GM19455 (cell line): ENCODE measurements at regions not wholly inside any gene's neighbourhood (a gene's known extent, or its start where the extent isn't known, plus 50 kb on each side); places are given as distances from the start of the nearest gene placed in this dataset.
"Not testable (repeated sequence)": the region's sequence is repeated elsewhere in the genome, so short reads cannot be mapped to it uniquely, and the experiment has no call there.

Source experiments
- ATAC-seq: cut with Tn5 transposase; IDR thresholded peaks from one replicate; pipeline ENCODE4 v1.9.1; 2021; ENCODE audit not compliant: unreplicated experiment

GRCh38 chr5:130957151-130957550 lies 207.9 kb downstream of the HINT1 start:
- ATAC-seq = no peak

DNA sequence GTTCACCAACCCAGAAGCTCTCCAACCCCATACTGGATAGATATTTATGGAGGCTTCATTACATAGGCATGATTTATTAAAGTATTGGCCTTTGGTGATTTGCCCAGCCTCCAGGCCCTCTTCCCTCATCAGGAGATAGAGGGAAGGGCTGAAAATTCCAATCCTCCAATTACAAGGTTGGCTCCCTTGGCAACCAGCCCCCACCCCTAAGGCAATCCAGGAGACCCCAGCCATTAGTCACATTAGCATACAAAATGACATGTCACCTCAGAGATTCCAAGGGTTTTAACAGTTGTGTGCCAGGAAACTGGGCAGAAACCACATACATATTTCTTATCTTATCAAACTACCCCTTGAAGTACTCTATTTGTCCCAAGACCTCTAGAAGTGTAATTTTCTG lies 210.0 kb downstream of the HINT1 start:
- ATAC-seq = no peak

- no peak for ATAC-seq
Measured at GRCh38 chr5:130954336-130954735, 210.7 kb downstream of the HINT1 start.

GRCh38 chr5:130939059-130939458 lies 226.0 kb downstream of the HINT1 start:
- no peak for ATAC-seq

DNA sequence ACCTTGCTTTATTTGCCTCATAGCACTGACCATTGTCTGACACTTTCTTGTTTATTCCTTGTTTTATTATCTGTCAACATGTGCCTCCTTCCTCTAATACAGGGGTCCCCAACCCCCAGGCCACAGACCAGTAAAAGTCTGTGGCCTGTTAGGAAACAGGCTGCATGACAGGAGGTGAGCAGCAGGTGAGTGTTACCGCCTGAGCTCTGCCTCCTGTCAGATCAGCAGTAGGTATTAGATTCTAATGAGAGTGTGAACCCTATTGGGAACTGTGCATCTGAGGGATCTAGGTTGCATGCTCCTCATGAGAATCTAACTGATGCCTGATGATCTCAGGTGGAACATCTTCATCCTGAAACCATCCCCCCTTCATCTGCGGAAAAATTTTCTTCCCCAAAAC lies 228.0 kb downstream of the HINT1 start:
- ATAC-seq = no peak

DNA sequence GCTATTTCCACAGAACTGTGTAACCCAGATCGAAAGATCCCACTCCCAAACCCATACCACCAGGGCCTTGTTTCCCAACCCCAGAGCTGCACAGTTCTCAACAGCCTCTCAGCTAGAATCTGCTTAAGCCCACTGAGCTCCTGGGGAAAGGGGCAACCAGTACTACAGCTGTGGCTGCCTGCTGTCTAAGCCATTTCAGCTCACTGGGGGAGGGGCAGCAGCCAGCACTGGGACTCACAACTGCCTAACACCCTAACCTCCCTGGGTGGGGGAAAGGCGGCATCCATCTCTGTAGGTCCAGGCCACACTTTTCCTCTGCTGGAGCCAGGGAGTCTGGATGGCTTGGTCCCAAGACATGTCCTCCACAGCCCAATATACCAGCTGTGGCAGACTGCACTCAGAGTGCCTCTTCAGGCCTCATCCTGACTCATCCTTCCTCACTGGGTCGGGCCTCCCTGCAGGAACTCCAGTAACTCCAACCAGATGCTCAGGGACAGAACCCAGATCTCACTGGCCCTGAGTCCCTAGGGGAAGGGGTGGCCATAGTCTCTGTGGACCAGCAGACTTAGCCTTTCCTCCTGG lies 241.4 kb downstream of the HINT1 start:
- no peak for ATAC-seq

DNA sequence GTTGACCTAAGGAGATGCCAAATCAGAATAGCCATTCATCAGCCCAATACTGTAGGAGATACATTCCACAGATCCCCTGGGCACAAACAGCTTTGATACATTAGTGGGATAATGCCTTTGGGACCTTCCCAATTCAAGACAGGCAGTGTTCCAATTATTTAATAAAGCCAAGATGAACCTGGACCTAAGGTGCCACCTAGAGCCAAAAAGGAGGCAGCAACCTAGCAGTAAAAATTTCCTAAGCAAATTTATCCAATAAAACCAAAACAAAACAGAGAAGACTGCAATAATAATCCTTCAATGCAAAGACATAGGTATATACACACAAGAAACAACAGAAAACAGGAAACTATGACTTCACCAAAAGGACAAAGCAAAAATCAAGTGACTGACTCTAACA lies 253.0 kb downstream of the HINT1 start:
- no peak for ATAC-seq

DNA sequence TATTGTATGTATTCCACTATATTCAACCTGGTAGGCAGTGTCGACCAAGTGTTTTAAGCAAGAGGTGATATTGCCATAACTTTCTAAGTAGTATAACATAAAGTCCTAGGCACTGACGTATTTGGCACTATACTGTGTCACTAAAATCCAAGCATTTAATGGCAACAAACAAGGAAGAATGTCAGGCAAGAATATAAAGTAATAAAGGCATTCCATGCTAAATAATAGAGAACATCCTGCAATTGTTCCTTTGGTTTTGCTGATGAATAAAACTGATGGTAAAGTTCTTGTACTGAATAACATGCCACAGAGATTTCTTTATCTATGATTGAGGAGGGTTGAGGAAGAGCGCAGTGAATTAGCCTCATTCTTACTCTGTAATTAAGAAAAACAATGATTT lies 256.9 kb downstream of the HINT1 start:
- ATAC-seq = no peak

DNA sequence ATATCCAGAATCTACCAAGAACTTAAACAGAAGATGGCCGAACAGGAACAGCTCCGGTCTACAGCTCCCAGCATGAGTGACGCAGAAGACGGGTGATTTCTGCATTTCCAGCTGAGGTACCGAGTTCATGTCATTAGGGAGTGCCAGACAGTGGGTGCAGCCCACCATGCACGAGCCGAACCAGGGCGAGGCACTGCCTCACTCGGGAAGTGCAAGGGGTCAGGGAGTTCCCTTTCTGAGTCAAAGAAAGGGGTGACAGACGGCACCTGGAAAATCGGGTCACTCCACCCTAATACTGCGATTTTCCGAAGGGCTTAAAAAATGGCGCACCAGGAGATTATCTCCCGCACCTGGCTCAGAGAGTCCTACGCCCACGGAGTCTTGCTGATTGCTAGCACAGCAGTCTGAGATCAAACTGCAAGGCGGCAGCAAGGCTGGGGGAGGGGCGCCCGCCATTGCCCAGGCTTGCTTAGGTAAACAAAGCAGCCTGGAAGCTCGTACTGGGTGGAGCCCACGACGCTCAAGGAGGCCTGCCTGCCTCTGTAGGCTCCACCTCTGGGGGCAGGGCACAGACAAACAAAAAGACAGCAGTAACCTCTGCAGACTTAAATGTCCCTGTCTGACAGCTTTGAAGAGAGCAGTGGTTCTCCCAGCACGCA lies 267.4 kb downstream of the HINT1 start:
- not testable (repeated sequence) for ATAC-seq

GRCh38 chr5:130897181-130897536 lies 267.9 kb downstream of the HINT1 start:
- not testable (repeated sequence) for ATAC-seq

GRCh38 chr5:130896636-130897035 lies 268.4 kb downstream of the HINT1 start:
- ATAC-seq = no peak

- ATAC-seq = no peak
Measured at GRCh38 chr5:130893006-130893405, 272.1 kb downstream of the HINT1 start.

- ATAC-seq = no peak
Measured at GRCh38 chr5:130890610-130891009, 274.4 kb downstream of the HINT1 start.

DNA sequence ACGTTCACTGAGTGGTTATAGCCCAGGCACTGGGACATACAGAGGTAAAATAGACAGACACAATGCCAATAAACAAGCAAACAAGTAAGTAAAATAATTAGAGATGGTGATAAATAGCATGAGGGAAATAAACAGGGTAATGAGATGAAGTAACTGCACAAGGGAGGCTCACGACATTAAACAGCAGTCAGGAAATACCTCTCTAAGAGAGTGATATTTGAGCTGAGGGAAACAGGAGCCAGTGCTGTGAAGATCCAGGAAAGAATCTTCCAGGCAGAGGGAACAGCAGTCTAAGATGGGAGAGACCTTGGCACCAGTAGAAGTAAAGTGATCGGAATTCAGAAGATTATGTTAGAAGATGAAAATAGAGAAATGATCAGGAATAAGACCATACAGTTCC lies 279.4 kb downstream of the HINT1 start:
- no peak for ATAC-seq

GRCh38 chr5:130885027-130885426 lies 280.0 kb downstream of the HINT1 start:
- no peak for ATAC-seq

DNA sequence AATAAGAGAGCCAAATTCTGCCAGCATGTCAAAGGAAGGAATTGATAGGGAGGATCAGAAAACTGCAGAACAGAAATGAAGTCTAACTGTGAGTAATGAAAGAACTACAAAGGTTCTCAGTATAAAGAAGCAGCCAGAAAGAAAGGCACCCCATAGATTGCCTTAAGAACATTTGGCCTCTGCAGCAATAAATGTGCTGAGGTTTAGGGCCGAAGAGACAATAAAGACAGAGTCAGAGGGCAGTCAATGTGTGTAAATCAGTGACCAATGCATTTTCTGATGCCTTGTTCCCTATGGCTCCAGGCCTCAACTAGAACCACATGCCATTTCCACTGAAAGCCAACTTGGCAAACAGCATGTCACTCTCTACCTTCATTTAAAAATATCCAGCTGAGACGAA lies 281.0 kb downstream of the HINT1 start:
- no peak for ATAC-seq

GRCh38 chr5:130875656-130876055 lies 289.4 kb downstream of the HINT1 start:
- no peak for ATAC-seq

- ATAC-seq = no peak
Measured at GRCh38 chr5:130874861-130875417, 290.1 kb downstream of the HINT1 start.

DNA sequence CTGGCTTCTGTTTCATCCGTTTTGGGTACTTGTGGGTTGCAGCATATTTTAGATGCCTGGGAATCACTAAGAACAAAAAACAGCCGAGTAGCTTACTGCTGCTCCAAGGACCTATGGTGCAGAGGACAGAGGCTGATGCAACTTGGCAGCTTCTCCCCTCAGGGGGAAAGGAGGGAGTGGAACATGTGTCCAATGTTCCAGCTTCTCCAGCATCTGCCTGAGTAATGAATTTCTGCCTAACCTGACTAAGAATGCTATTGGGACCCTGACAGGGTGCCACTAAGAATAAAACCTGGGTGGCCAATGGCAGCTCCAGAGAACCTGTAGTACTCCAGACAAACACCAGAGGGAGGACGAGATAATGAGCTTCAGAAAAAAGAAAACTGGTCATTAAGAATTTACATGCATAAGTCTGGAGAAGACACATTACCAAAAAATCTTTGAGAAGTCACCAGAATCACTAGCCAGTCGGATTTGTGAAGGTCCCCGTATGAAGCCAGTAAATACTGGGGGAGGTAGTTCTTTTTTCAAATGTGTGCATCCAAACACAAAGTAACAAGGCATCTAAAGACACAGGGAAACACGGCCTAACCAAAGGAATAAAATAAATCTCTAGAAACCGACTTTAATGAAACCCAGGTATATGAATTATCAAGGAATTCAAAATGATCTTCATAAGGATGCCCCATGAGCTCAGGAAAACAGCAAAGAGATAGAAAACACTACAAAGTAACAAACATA lies 293.5 kb downstream of the HINT1 start:
- peak; percentile 78 for ATAC-seq

DNA sequence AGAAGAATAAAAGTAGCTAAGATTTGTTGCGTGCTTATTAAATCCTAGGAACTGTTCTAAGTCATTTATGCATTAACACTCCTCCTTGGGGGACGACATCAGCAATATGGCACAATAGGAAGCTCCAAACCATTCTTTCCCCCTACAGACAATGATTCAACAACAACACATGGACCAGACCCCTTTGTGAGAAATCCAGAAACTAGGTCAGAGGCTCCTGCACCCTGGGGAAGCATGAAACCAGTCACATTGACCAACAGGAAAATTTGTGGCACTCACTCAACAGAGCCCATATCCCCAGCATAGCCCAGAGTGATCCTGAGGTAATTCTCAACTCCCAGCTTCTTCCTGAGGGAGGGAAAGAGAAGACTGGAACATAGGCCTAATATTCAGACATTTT lies 294.4 kb downstream of the HINT1 start:
- no peak for ATAC-seq

- ATAC-seq = no peak
Measured at GRCh38 chr5:130868186-130868840, 296.7 kb downstream of the HINT1 start.
